H1 (cell line): ENCODE measurements at regions not wholly inside any gene's neighbourhood (a gene's known extent, or its start where the extent isn't known, plus 50 kb on each side); places are given as distances from the start of the nearest gene placed in this dataset.

ENCODE experiments used
- CTCF ChIA-PET: fragments of 300-600 bp; sonication (Branson Sonifier 250); formaldehyde crosslinking; loops from one replicate; lab custom pipeline; 2021; ENCODE audit not compliant: partially characterized antibody; lab: Charles Lee
- POLR2A ChIA-PET: fragments of 300-600 bp; sonication (Branson Sonifier 250); formaldehyde crosslinking; loops from one replicate; lab custom pipeline; 2021; ENCODE audit warnings: inconsistent platforms; ENCODE audit not compliant: partially characterized antibody; lab: Charles Lee
- DNase-seq, 2 experiments: peaks; one replicate each; pipeline versions ENCODE4 v3.0.0 to v3.0.0-alpha.2; 2010 to 2022; ENCODE audit warnings: low spot score in 2 of 2, low read depth in 1 of 2, mixed read lengths in 1 of 2
- FAIRE-seq: peaks from 2 replicates; lab custom pipeline; 2011; peaks lifted over from hg19 to GRCh38; lab: Jason Lieb, UNC
- H2AFZ ChIP-seq: 2 replicates; pipeline ENCODE4 v1.8.1; 2012; ENCODE audit warnings: low read length, inconsistent platforms
- H2AK5ac ChIP-seq: 2 replicates; pipeline ENCODE4 v1.6.1; 2013; ENCODE audit warnings: low read depth, low read length
- H2BK120ac ChIP-seq: replicated peaks from 2 replicates; pipeline ENCODE3; 2013; ENCODE audit warnings: low read depth, low read length, inconsistent platforms
- H2BK12ac ChIP-seq: 2 replicates; pipeline ENCODE4 v1.6.1; 2013; ENCODE audit warnings: low read depth, low read length
- H2BK15ac ChIP-seq: 2 replicates; pipeline ENCODE4 v1.6.1; 2013; ENCODE audit warnings: low read length
- H2BK20ac ChIP-seq: 2 replicates; pipeline ENCODE4 v1.6.1; 2013; ENCODE audit warnings: low read length
- H2BK5ac ChIP-seq: 2 replicates; pipeline ENCODE4 v1.6.1; 2013; ENCODE audit warnings: low read depth, low read length
- H3K14ac ChIP-seq: 2 replicates; pipeline ENCODE4 v1.6.1; 2013; ENCODE audit warnings: inconsistent platforms; ENCODE audit not compliant: insufficient read length
- H3K18ac ChIP-seq: 2 replicates; pipeline ENCODE4 v1.6.1; 2013; ENCODE audit warnings: low read length; ENCODE audit errors: extremely low read depth
- H3K23ac ChIP-seq: 2 replicates; pipeline ENCODE4 v1.6.1; 2013; ENCODE audit warnings: inconsistent platforms; ENCODE audit not compliant: insufficient read length
- H3K23me2 ChIP-seq: 2 replicates; pipeline ENCODE4 v1.6.1; 2013; ENCODE audit warnings: low read depth, low read length
- H3K27ac ChIP-seq: 2 replicates; pipeline ENCODE4 v1.6.1; 2011; ENCODE audit warnings: low read depth, low read length, inconsistent platforms
- H3K27me3 ChIP-seq, 4 experiments: replicated peaks in 1 of 4; 1 replicate in 1 of 4; 2 replicates in 3 of 4; pipeline versions ENCODE4 v1.6.1 to v1.8.1; 2011 to 2013; ENCODE audit warnings: low read length in 3 of 4, mild to moderate bottlenecking in 3 of 4, inconsistent platforms in 2 of 4, mixed read lengths in 2 of 4, moderate library complexity in 1 of 4; ENCODE audit not compliant: control insufficient read depth in 3 of 4, insufficient read depth in 3 of 4; ENCODE audit errors: extremely low read depth in 1 of 4
- H3K36me3 ChIP-seq, 4 experiments: 2 replicates each; pipeline versions ENCODE4 v1.6.1 to v1.8.1; 2011 to 2013; ENCODE audit warnings: mild to moderate bottlenecking in 4 of 4, low read length in 3 of 4, moderate library complexity in 2 of 4, control low read depth in 1 of 4, inconsistent platforms in 1 of 4; ENCODE audit not compliant: insufficient read depth in 4 of 4, control insufficient read depth in 2 of 4
- H3K4ac ChIP-seq: replicated peaks from 2 replicates; pipeline ENCODE3; 2013; ENCODE audit warnings: low read length, low read depth, mixed read lengths, inconsistent platforms; ENCODE audit not compliant: insufficient read length
- H3K4me1 ChIP-seq, 4 experiments: replicated peaks in 1 of 4; 1 replicate in 1 of 4; 2 replicates in 3 of 4; pipeline versions ENCODE4 v1.6.1 to v1.8.1; 2011 to 2013; ENCODE audit warnings: low read length in 3 of 4, inconsistent platforms in 2 of 4, mixed read lengths in 1 of 4; ENCODE audit not compliant: insufficient read depth in 4 of 4, control insufficient read depth in 3 of 4
- H3K4me2 ChIP-seq, 2 experiments: 2 replicates each; pipeline versions ENCODE4 v1.6.1 to v1.8.1; 2011 to 2013; ENCODE audit warnings: low read depth in 2 of 2, low read length in 2 of 2, control low read depth in 1 of 2, inconsistent platforms in 1 of 2, mild to moderate bottlenecking in 1 of 2; ENCODE audit not compliant: insufficient read depth in 1 of 2
- H3K4me3 ChIP-seq, 4 experiments: fragments of 200-600, 300-600 bp in 1 of 4; sonication (generic), shearing (Covaris generic), sonication (Bioruptor Twin) in 1 of 4; 2 replicates each; pipeline versions ENCODE4 v1.5.1 to v1.8.1; 2011 to 2016; ENCODE audit warnings: low read length in 4 of 4, low read depth in 3 of 4, control low read depth in 2 of 4, inconsistent platforms in 2 of 4, mild to moderate bottlenecking in 2 of 4, mixed read lengths in 1 of 4, moderate library complexity in 1 of 4; ENCODE audit not compliant: insufficient read depth in 2 of 4; ENCODE audit errors: extremely low read depth in 1 of 4
- H3K56ac ChIP-seq: replicated peaks from 2 replicates; pipeline ENCODE3; 2013; ENCODE audit warnings: low read depth, mild to moderate bottlenecking, mixed read lengths, low read length, inconsistent platforms; ENCODE audit not compliant: insufficient read length
- H3K79me1 ChIP-seq: 2 replicates; pipeline ENCODE4 v1.6.1; 2013; ENCODE audit warnings: low read depth, low read length, control low read depth
- H3K79me2 ChIP-seq, 2 experiments: 2 replicates each; pipeline versions ENCODE4 v1.6.1 to v1.8.1; 2012 to 2013; ENCODE audit warnings: low read length in 2 of 2, mild to moderate bottlenecking in 2 of 2, inconsistent platforms in 1 of 2; ENCODE audit not compliant: insufficient read depth in 2 of 2, control insufficient read depth in 1 of 2
- H3K9ac ChIP-seq, 4 experiments: replicated peaks in 1 of 4; 1 replicate in 1 of 4; 2 replicates in 3 of 4; pipeline versions ENCODE4 v1.6.1 to v1.8.1; 2011 to 2013; ENCODE audit warnings: low read depth in 3 of 4, low read length in 3 of 4, control low read depth in 2 of 4, mild to moderate bottlenecking in 2 of 4, moderate library complexity in 2 of 4, inconsistent platforms in 1 of 4; ENCODE audit errors: extremely low read depth in 1 of 4
- H3K9me3 ChIP-seq, 2 experiments: 2 replicates each; pipeline versions ENCODE4 v1.6.1 to v1.8.1; 2012 to 2013; ENCODE audit warnings: mild to moderate bottlenecking in 2 of 2, moderate library complexity in 2 of 2, control low read depth in 1 of 2, inconsistent platforms in 1 of 2, low read depth in 1 of 2, low read length in 1 of 2, mixed read lengths in 1 of 2; ENCODE audit not compliant: insufficient read depth in 2 of 2
- H4K20me1 ChIP-seq, 2 experiments: replicated peaks in 1 of 2; 2 replicates each; pipeline versions ENCODE3 to v1.8.1; 2011 to 2013; ENCODE audit warnings: inconsistent platforms in 2 of 2, low read length in 2 of 2, mild to moderate bottlenecking in 1 of 2; ENCODE audit not compliant: insufficient read depth in 2 of 2, control insufficient read depth in 1 of 2
- H4K5ac ChIP-seq: 2 replicates; pipeline ENCODE4 v1.6.1; 2013; ENCODE audit warnings: low read length, low read depth, mixed read lengths, inconsistent platforms; ENCODE audit not compliant: insufficient read length
- H4K8ac ChIP-seq: 2 replicates; pipeline ENCODE4 v1.8.0; 2013; ENCODE audit warnings: mild to moderate bottlenecking, moderate library complexity, low read length, inconsistent platforms; ENCODE audit not compliant: insufficient read depth; ENCODE audit errors: extremely low read depth
- H4K91ac ChIP-seq: replicated peaks from 2 replicates; pipeline ENCODE3; 2013; ENCODE audit warnings: low read length, mixed read lengths, inconsistent platforms; ENCODE audit not compliant: insufficient read length
- CTCF ChIP-seq, 3 experiments: IDR thresholded peaks; 1 replicate in 2 of 3; 2 replicates in 1 of 3; pipeline versions ENCODE4 v1.5.1 to v1.6.1; 2011; ENCODE audit warnings: low read length in 3 of 3, mild to moderate bottlenecking in 3 of 3, inconsistent platforms in 2 of 3, low read depth in 1 of 3, moderate library complexity in 1 of 3; ENCODE audit not compliant: insufficient read depth in 1 of 3; ENCODE audit errors: control extremely low read depth in 1 of 3
- GABPA ChIP-seq: IDR thresholded peaks from 2 replicates; pipeline ENCODE4 v1.6.1; 2011; ENCODE audit warnings: mild to moderate bottlenecking, low read length, moderate library complexity, borderline replicate concordance; ENCODE audit not compliant: insufficient read depth
- GTF2F1 ChIP-seq: IDR thresholded peaks from 2 replicates; pipeline ENCODE4 v1.6.1; 2012; ENCODE audit warnings: low read depth, low read length, improper control_type of control experiment, borderline replicate concordance
- HDAC2 ChIP-seq, 2 experiments: fragments of 300-600 bp in 1 of 2; sonication (generic) in 1 of 2; IDR thresholded peaks; 2 replicates each; pipeline ENCODE4 v1.6.1; 2011 to 2012; ENCODE audit warnings: low read depth in 2 of 2, low read length in 2 of 2, mild to moderate bottlenecking in 2 of 2, moderate library complexity in 2 of 2, borderline replicate concordance in 1 of 2, inconsistent platforms in 1 of 2
- JUND ChIP-seq: IDR thresholded peaks from 2 replicates; pipeline ENCODE4 v1.6.1; 2011; ENCODE audit warnings: mild to moderate bottlenecking, improper control_type of control experiment, low read length
- KDM4A ChIP-seq: IDR thresholded peaks from one replicate; pipeline ENCODE4 v1.7.1; 2012; ENCODE audit warnings: low read depth, mild to moderate bottlenecking, moderate library complexity, low read length, inconsistent platforms; ENCODE audit not compliant: severe bottlenecking
- KDM5A ChIP-seq: fragments of 200-600 bp; IDR thresholded peaks from 2 replicates; pipeline ENCODE4 v1.7.1; 2012; ENCODE audit warnings: mild to moderate bottlenecking, low read length, inconsistent platforms, mixed read lengths
- NRF1 ChIP-seq: IDR thresholded peaks from 2 replicates; pipeline ENCODE4 v1.6.1; 2011; ENCODE audit warnings: mild to moderate bottlenecking, low read depth, low read length, improper control_type of control experiment
- RXRA ChIP-seq: IDR thresholded peaks from 2 replicates; pipeline ENCODE4 v1.6.1; 2011; ENCODE audit warnings: low read depth, mild to moderate bottlenecking, low read length, moderate library complexity; ENCODE audit not compliant: insufficient read depth
- SAP30 ChIP-seq: fragments of 300-600 bp; sonication (generic); IDR thresholded peaks from 2 replicates; pipeline ENCODE4 v1.7.1; 2012; ENCODE audit warnings: low read length, moderate library complexity, mild to moderate bottlenecking, inconsistent platforms; ENCODE audit not compliant: insufficient read depth, insufficient replicate concordance
- SIX5 ChIP-seq: IDR thresholded peaks from 2 replicates; pipeline ENCODE4 v1.6.1; 2011; ENCODE audit warnings: mild to moderate bottlenecking, low read depth, low read length
- SUZ12 ChIP-seq: fragments of 200-600 bp; sonication (generic); IDR thresholded peaks from 2 replicates; pipeline ENCODE4 v1.6.1; 2012; ENCODE audit warnings: mild to moderate bottlenecking, inconsistent platforms, low read length, moderate library complexity, mixed read lengths
- WGBS, 2 experiments: shearing (Covaris generic) in 1 of 2; methylation state at CpG; one replicate each; pipeline versions ENCODE4 v1.1.6 to v1.1.7; 2013 to 2015; ENCODE audit warnings: low lambda C conversion rate in 2 of 2, mixed read lengths in 2 of 2, inconsistent platforms in 1 of 2, low coverage in 1 of 2, missing lambda C conversion rate in 1 of 2; ENCODE audit not compliant: insufficient replicate concordance in 2 of 2, insufficient coverage in 1 of 2, insufficient read length in 1 of 2; ENCODE audit errors: extremely low coverage in 1 of 2, missing lambda C conversion rate in 1 of 2; 5-methylcytosine and 5-hydroxymethylcytosine counted together

GRCh38 chr14:83042858-83043257 lies 1509.2 kb upstream of the SEL1L start:
- no peak overlapping the region for H2BK5ac ChIP-seq
- H3K27ac ChIP-seq: no peak overlapping the region
- no peak for DNase-seq
- POLR2A ChIA-PET: no interaction called here
- H2BK15ac ChIP-seq: no peak overlapping the region
- no peak overlapping the region for H3K56ac ChIP-seq
- no peak overlapping the region for H2AFZ ChIP-seq
- H4K91ac ChIP-seq: no peak overlapping the region
- no peaks in the 10 kb centered on the region for H3K9me3 ChIP-seq
- no peak overlapping the region for H4K8ac ChIP-seq
- peaks cover 2% of the 10 kb centered on the region; the same call in 1 of the 2 replicates for H3K23me2 ChIP-seq
- H4K20me1 ChIP-seq: no peaks in the 10 kb centered on the region
- no peak overlapping the region for H2AK5ac ChIP-seq
- H2BK120ac ChIP-seq: no peak overlapping the region
- H4K5ac ChIP-seq: no peak overlapping the region
- no peak for FAIRE-seq
- 98% methylated on average over 2 of the region's 2 CpGs; no CpG with 5 or more reads in 1 of the 2 experiments for WGBS, 2 experiments
- H3K27me3 ChIP-seq: no peaks in the 10 kb centered on the region
- H3K14ac ChIP-seq: no peak overlapping the region
- no peak overlapping the region for H3K4ac ChIP-seq
- no peak overlapping the region for H2BK20ac ChIP-seq
- H2BK12ac ChIP-seq: no peak overlapping the region
- H3K9ac ChIP-seq: no peak overlapping the region
- H3K4me1 ChIP-seq: no peaks in the 10 kb centered on the region
- no peaks in the 10 kb centered on the region for H3K79me1 ChIP-seq
- no peak overlapping the region for H3K4me3 ChIP-seq
- no peak overlapping the region for H3K18ac ChIP-seq
- H3K23ac ChIP-seq: no peak overlapping the region
- no peaks in the 10 kb centered on the region for H3K36me3 ChIP-seq
- CTCF ChIA-PET: no interaction called here
- H3K79me2 ChIP-seq: no peaks in the 10 kb centered on the region
- H3K4me2 ChIP-seq: no peak overlapping the region
- no peak for TF ChIP-seq KDM5A
- no peak for TF ChIP-seq JUND
- no peak for TF ChIP-seq GABPA
- no peak for TF ChIP-seq NRF1
- no peak for TF ChIP-seq SIX5
- TF ChIP-seq HDAC2 (IDR thresholded peaks at IDR 0.05; ENCODE audit: borderline replicate concordance in 1 of 2, low read depth in 2 of 2, low read length in 2 of 2): no peak
- no peak for TF ChIP-seq GTF2F1
- TF ChIP-seq CTCF (IDR thresholded peaks at IDR 0.05; ENCODE audit: control extremely low read depth in 1 of 3, insufficient read depth in 1 of 3, low read depth in 1 of 3, low read length in 3 of 3): no peak
- no peak for TF ChIP-seq SAP30
- no peak for TF ChIP-seq SUZ12
- no peak for TF ChIP-seq KDM4A
- no peak for TF ChIP-seq RXRA
